ENCODE measurements at regions not wholly inside any gene's neighbourhood (a gene's known extent, or its start where the extent isn't known, plus 50 kb on each side); places are given as distances from the start of the nearest gene placed in this dataset.

DNA sequence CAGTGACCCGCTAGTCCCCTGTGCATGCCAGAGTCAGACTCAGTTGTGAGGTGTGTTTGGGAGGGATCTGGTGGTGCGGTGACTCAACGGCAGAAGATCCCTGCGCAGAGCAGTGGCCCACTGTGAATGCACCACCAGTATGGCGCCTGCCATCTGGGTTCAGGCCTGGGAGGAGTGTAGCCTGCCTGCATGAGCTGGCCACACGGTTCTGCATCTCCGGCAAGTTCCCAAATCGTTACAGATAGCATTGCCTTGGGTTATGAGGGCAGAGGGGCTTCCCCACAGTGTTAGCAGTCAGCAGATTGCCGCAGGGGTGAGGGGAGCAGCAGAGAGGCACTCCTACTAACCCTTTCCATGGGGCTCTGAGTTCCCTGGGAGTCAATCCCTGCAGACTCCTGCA lies 629.6 kb downstream of the TLL1 start (continued):
- TF ChIP-seq MXD1 (CRISPR knock-in tag; IDR thresholded peaks at IDR 0.05) (no peak), ZNF672 (CRISPR knock-in tag; IDR thresholded peaks at IDR 0.05) (no peak), ZSCAN29 (CRISPR knock-in tag; conservative IDR thresholded peaks at IDR 0.05) (no peak), ZBTB37 (CRISPR knock-in tag; IDR thresholded peaks at IDR 0.05) (no peak), KLF12 (CRISPR knock-in tag; IDR thresholded peaks at IDR 0.05; ENCODE audit: borderline replicate concordance) (no peak), RARG (CRISPR knock-in tag; IDR thresholded peaks at IDR 0.05; ENCODE audit: low read depth) (no peak)

DNA sequence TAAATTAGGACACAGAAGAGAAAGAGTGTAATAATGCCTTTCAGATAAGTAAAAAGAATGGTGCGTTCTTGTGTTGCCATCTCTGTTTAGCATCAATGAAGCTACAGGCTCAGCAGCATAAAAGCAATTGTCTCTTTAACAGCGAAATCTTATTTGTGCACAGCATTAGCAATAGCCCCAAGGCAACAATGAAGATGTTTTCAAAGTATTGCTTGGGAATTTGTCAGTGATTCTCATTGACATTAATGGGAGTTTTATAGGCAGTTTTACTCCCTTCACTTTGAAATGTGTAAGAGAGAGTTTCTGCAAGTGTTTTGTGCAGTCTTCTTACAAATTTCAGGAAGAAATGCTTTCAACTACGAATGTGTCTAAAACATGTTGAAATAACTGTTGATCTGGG lies 633.0 kb downstream of the TLL1 start:
- no peak overlapping the region for H3K27ac ChIP-seq (ENCODE audit: extremely low read length, insufficient read depth, low read length)
- no peak overlapping the region for H3K4me2 ChIP-seq (ENCODE audit: low read depth, low read length)
- H3K36me3 ChIP-seq (replicated peaks in 1 of 2; ENCODE audit: control insufficient read depth in 1 of 2, insufficient read depth in 2 of 2, low read length in 2 of 2) = no peaks in the 10 kb centered on the region
- intact Hi-C loops (cut with micrococcal nuclease; ENCODE audit: unreplicated experiment) (no loop called here), in situ Hi-C loops (cut with HindIII; ENCODE audit: extremely low pct_ligation_motif_present, low pct_unique_long_range_greater_than_20kb) (no loop called here)
- H3K4me1 ChIP-seq (ENCODE audit: insufficient read depth, low read length) = no peaks in the 10 kb centered on the region
- DNase-seq (ENCODE audit: low spot score) (no peak), ATAC-seq (no peak), FAIRE-seq (no peak)
- CTCF ChIA-PET (ENCODE audit: low intra/inter-chr PET ratio, low total read pairs) = no interaction called here
- H3K4me3 ChIP-seq (replicated peaks in 1 of 3; ENCODE audit: insufficient read depth in 1 of 3, low read depth in 2 of 3, low read length in 3 of 3) = no peak overlapping the region
- POLR2A ChIA-PET = no interaction called here
- 5% methylated on average over 3 of the region's 3 CpGs for WGBS (ENCODE audit: low lambda C conversion rate)
- H3K9ac ChIP-seq (ENCODE audit: insufficient read depth, low read depth, low read length) = no peak overlapping the region
- H3K27me3 ChIP-seq (ENCODE audit: control insufficient read depth in 1 of 2, insufficient read depth in 2 of 2, low read length in 2 of 2) = no peaks in the 10 kb centered on the region
- H2AFZ ChIP-seq (ENCODE audit: low read length) = no peak overlapping the region
- no peaks in the 10 kb centered on the region for H3K79me2 ChIP-seq (ENCODE audit: insufficient read depth, low read length)
- H3K9me3 ChIP-seq (ENCODE audit: low read length) = no peaks in the 10 kb centered on the region
- H4K20me1 ChIP-seq (ENCODE audit: insufficient read depth, low read length) = no peaks in the 10 kb centered on the region
- no TSS peak for BruUV-seq (replicated peaks)
- TF ChIP-seq FOXK1 (CRISPR knock-in tag; IDR thresholded peaks at IDR 0.05; ENCODE audit: borderline replicate concordance, low read depth) = no peak
- no peak for TF ChIP-seq KDM5A (IDR thresholded peaks at IDR 0.05; ENCODE audit: borderline replicate concordance, low read length)
- TF ChIP-seq, protein P1, sequence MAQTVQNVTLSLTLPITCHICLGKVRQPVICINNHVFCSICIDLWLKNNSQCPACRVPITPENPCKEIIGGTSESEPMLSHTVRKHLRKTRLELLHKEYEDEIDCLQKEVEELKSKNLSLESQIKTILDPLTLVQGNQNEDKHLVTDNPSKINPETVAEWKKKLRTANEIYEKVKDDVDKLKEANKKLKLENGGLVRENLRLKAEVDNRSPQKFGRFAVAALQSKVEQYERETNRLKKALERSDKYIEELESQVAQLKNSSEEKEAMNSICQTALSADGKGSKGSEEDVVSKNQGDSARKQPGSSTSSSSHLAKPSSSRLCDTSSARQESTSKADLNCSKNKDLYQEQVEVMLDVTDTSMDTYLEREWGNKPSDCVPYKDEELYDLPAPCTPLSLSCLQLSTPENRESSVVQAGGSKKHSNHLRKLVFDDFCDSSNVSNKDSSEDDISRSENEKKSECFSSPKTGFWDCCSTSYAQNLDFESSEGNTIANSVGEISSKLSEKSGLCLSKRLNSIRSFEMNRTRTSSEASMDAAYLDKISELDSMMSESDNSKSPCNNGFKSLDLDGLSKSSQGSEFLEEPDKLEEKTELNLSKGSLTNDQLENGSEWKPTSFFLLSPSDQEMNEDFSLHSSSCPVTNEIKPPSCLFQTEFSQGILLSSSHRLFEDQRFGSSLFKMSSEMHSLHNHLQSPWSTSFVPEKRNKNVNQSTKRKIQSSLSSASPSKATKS (CRISPR knock-in tag; IDR thresholded peaks at IDR 0.05) = no peak
- no peak for TF ChIP-seq REPIN1 (CRISPR knock-in tag; IDR thresholded peaks at IDR 0.05; ENCODE audit: borderline replicate concordance, low read depth)
- no peak for TF ChIP-seq CERS6 (CRISPR knock-in tag; IDR thresholded peaks at IDR 0.05)
- TF ChIP-seq ZNF432 (CRISPR knock-in tag; IDR thresholded peaks at IDR 0.05; ENCODE audit: borderline replicate concordance) = no peak
- no peak for TF ChIP-seq ZNF263 (CRISPR knock-in tag; IDR thresholded peaks at IDR 0.05)
- TF ChIP-seq ZNF747 (CRISPR knock-in tag; IDR thresholded peaks at IDR 0.05; ENCODE audit: borderline replicate concordance) = no peak
- no peak for TF ChIP-seq NPAS2 (CRISPR knock-in tag; IDR thresholded peaks at IDR 0.05; ENCODE audit: borderline replicate concordance)
- TF ChIP-seq DR1 (CRISPR knock-in tag; IDR thresholded peaks at IDR 0.05) = no peak
- TF ChIP-seq MAX (IDR thresholded peaks at IDR 0.05) = no peak
- TF ChIP-seq ZFP90 (CRISPR knock-in tag; IDR thresholded peaks at IDR 0.05; ENCODE audit: borderline replicate concordance) = no peak
- TF ChIP-seq CHD2 (IDR thresholded peaks at IDR 0.05; ENCODE audit: low read depth, low read length) = no peak
- no peak for TF ChIP-seq PCBP2 (optimal IDR thresholded peaks at IDR 0.05; ENCODE audit: low read depth, low read length, poor library complexity, severe bottlenecking)
- TF ChIP-seq ZNF616 (CRISPR knock-in tag; IDR thresholded peaks at IDR 0.05; ENCODE audit: low read depth) = no peak
